ENCODE measurements at regions not wholly inside any gene's neighbourhood (a gene's known extent, or its start where the extent isn't known, plus 50 kb on each side); places are given as distances from the start of the nearest gene placed in this dataset.
"Not testable (repeated sequence)": the region's sequence is repeated elsewhere in the genome, so short reads cannot be mapped to it uniquely, and the experiment has no call there.

DNA sequence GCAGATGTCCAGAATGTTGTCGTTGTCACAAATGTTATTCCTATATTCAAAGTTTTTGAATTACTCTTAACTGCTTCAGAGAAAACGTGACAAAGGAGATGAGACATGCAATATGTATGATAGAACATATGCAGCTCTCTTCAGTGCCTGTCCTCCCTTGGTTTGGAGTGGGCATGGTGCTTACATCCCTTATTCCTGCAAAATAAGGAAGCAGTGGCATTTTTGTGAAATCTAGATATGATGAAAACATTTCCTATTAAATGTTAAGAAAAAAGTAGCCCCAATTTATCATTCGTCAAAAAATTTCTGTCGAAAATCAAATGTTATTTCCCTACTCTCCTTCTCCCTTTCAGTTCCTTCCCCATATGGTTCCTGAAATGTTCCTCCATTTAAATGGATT lies 457.5 kb upstream of the FANCL start:
- Histone ChIP-seq H3K36me3 (no peaks in the 10 kb centered on the region), H3K4me3 (no peak overlapping the region), H3K9me3 (no peaks in the 10 kb centered on the region), H3K4me1 (no peaks in the 10 kb centered on the region), H3K27ac (no peak overlapping the region), H3K27me3 (no peaks in the 10 kb centered on the region)
- no peak for DNase-seq
- TF ChIP-seq, protein P1, sequence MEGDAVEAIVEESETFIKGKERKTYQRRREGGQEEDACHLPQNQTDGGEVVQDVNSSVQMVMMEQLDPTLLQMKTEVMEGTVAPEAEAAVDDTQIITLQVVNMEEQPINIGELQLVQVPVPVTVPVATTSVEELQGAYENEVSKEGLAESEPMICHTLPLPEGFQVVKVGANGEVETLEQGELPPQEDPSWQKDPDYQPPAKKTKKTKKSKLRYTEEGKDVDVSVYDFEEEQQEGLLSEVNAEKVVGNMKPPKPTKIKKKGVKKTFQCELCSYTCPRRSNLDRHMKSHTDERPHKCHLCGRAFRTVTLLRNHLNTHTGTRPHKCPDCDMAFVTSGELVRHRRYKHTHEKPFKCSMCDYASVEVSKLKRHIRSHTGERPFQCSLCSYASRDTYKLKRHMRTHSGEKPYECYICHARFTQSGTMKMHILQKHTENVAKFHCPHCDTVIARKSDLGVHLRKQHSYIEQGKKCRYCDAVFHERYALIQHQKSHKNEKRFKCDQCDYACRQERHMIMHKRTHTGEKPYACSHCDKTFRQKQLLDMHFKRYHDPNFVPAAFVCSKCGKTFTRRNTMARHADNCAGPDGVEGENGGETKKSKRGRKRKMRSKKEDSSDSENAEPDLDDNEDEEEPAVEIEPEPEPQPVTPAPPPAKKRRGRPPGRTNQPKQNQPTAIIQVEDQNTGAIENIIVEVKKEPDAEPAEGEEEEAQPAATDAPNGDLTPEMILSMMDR (IDR thresholded peaks at IDR 0.05) = no peak
- no peak for TF ChIP-seq POLR2A (IDR thresholded peaks at IDR 0.05)

DNA sequence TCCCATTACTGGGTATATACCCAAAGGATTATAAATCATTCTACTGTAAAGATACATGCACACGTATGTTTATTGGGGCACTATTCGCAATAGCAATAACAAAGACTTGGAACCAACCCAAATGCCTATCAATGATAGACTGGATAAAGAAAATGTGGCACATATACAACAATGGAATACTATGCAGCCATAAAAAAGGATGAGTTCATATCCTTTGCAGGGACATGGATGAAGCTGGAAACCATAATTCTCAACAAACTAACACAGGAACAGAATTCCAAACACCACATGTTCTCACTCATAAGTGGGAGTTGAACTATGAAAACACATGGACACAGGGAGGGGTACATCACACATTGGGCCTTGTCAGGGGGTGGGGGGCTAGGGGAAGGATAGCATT lies 453.0 kb upstream of the FANCL start:
- not testable (repeated sequence) for DNase-seq, H3K27me3 ChIP-seq, H3K9me3 ChIP-seq

GRCh38 chr2:58691041-58691440 lies 449.9 kb upstream of the FANCL start:
- not testable (repeated sequence) for H3K27ac ChIP-seq, H3K27me3 ChIP-seq, DNase-seq, H3K4me3 ChIP-seq, H3K9me3 ChIP-seq, H3K4me1 ChIP-seq, H3K36me3 ChIP-seq

More for the DNA sequence above, 453.0 kb upstream of the FANCL start:
- not testable (repeated sequence) for H3K4me3 ChIP-seq, H3K4me1 ChIP-seq, H3K27ac ChIP-seq, H3K36me3 ChIP-seq

- Histone ChIP-seq H3K4me1 (no peaks in the 10 kb centered on the region), H3K27ac (no peak overlapping the region), H3K36me3 (no peaks in the 10 kb centered on the region), H3K4me3 (no peak overlapping the region), H3K27me3 (no peaks in the 10 kb centered on the region), H3K9me3 (no peaks in the 10 kb centered on the region)
- no peak for DNase-seq
- TF ChIP-seq POLR2A (IDR thresholded peaks at IDR 0.05) = no peak
- TF ChIP-seq, protein P1 (IDR thresholded peaks at IDR 0.05) = no peak
Measured at GRCh38 chr2:58688813-58689212, 447.7 kb upstream of the FANCL start.

DNA sequence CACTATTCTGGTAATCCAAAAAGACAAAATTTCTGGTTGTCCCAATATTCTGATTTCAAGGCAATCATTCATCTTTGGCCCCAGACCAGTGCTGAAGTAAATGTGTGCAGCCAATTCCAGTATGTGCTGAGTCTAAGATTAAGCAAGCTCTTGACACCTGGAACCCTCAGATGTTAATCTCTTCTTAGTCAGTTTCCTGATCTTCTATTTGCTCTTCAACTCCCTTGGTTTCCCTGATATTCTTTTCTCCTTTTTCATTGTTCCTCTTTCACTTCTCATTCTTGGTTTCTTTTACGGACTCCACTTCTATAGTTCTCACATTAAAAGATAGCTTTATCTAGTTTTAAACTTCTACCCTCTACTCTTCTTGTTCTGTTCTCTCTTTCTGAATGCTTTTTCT lies 445.7 kb upstream of the FANCL start:
- no peak overlapping the region for H3K27ac ChIP-seq
- H3K36me3 ChIP-seq = no peaks in the 10 kb centered on the region
- H3K4me1 ChIP-seq = no peaks in the 10 kb centered on the region
- H3K27me3 ChIP-seq = no peaks in the 10 kb centered on the region
- H3K9me3 ChIP-seq = no peaks in the 10 kb centered on the region
- DNase-seq = no peak
- TF ChIP-seq, protein P1 (IDR thresholded peaks at IDR 0.05) = no peak
- TF ChIP-seq POLR2A (IDR thresholded peaks at IDR 0.05) = no peak
- H3K4me3 ChIP-seq = no peak overlapping the region

GRCh38 chr2:58680755-58681310 lies 439.7 kb upstream of the FANCL start:
- Histone ChIP-seq H3K4me1 (no peaks in the 10 kb centered on the region), H3K27ac (no peak overlapping the region), H3K36me3 (no peaks in the 10 kb centered on the region), H3K4me3 (no peak overlapping the region), H3K27me3 (no peaks in the 10 kb centered on the region), H3K9me3 (no peaks in the 10 kb centered on the region)
- DNase-seq = no peak
- no peak for TF ChIP-seq POLR2A (IDR thresholded peaks at IDR 0.05)
- TF ChIP-seq, protein P1 (IDR thresholded peaks at IDR 0.05) = no peak

- Histone ChIP-seq H3K36me3 (no peaks in the 10 kb centered on the region), H3K27ac (no peak overlapping the region)
Measured at GRCh38 chr2:58677748-58678147, 436.6 kb upstream of the FANCL start.

More at GRCh38 chr2:58677748-58678147, 436.6 kb upstream of the FANCL start:
- TF ChIP-seq, protein P1 (IDR thresholded peaks at IDR 0.05) = no peak
- no peak for TF ChIP-seq POLR2A (IDR thresholded peaks at IDR 0.05)
- DNase-seq = no peak
- Histone ChIP-seq H3K4me3 (no peak overlapping the region), H3K27me3 (no peaks in the 10 kb centered on the region), H3K9me3 (no peaks in the 10 kb centered on the region), H3K4me1 (no peaks in the 10 kb centered on the region)

Data from Peyer's patch (tissue), 4 donors.